Activated naive CD8-positive, alpha-beta T cell treated with anti-CD3 and anti-CD28 coated beads for 36 hours (primary cell): ENCODE measurements at regions not wholly inside any gene's neighbourhood (a gene's known extent, or its start where the extent isn't known, plus 50 kb on each side); places are given as distances from the start of the nearest gene placed in this dataset.

Experiments used
- DNase-seq: peaks from one replicate; pipeline ENCODE4 v3.0.0; 2021
- H3K27ac Mint-ChIP-seq: one replicate; pipeline ENCODE4 v1.8.0; 2022; ENCODE audit warnings: mild to moderate bottlenecking, moderate library complexity, mixed read lengths
- H3K27me3 Mint-ChIP-seq: one replicate; pipeline ENCODE4 v1.8.0; 2022; ENCODE audit warnings: mild to moderate bottlenecking, mixed read lengths
- H3K36me3 Mint-ChIP-seq: one replicate; pipeline ENCODE4 v1.8.0; 2021; ENCODE audit warnings: mild to moderate bottlenecking, mixed read lengths
- H3K4me1 Mint-ChIP-seq: one replicate; pipeline ENCODE4 v1.8.0; 2021; ENCODE audit warnings: mixed read lengths
- H3K4me3 Mint-ChIP-seq: one replicate; pipeline ENCODE4 v1.8.0; 2022; ENCODE audit warnings: mild to moderate bottlenecking, moderate library complexity, mixed read lengths
- H3K9me3 Mint-ChIP-seq: one replicate; pipeline ENCODE4 v1.8.0; 2022; ENCODE audit warnings: mixed read lengths

DNA sequence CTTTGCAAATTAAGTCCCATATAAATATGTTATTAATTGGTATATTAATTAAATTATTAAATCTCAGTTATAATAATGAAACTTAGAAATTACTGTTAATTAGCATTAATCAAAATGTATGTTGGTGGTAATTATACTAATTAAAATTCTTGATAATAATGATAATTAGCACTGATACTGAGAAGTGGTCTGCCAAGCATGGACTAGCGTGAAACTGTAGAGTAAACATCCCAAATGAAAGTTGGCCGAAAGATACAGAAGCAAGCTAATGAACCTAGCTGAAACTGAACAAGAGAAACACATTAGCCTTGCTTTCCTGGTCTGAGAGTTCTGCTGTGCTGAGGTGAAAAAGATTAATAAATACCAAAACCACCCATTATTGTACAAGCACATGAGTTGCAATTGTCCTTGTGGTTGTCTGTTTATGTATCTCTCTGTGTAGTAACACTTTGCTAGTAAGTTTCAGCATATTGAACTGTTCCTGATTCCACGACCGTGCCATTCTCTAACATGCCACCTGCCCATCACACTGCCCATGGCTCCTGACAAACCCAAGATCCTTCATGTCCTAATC, 341.8 kb downstream of the PLPP3 start:
- H3K9me3 Mint-ChIP-seq: peaks cover 2% of the 10 kb centered on the region
- no peaks in the 10 kb centered on the region for H3K27me3 Mint-ChIP-seq
- no peak overlapping the region for H3K27ac Mint-ChIP-seq
- H3K36me3 Mint-ChIP-seq: no peaks in the 10 kb centered on the region
- H3K4me3 Mint-ChIP-seq: no peak overlapping the region
- DNase-seq: no peak
- H3K4me1 Mint-ChIP-seq: no peaks in the 10 kb centered on the region

DNA sequence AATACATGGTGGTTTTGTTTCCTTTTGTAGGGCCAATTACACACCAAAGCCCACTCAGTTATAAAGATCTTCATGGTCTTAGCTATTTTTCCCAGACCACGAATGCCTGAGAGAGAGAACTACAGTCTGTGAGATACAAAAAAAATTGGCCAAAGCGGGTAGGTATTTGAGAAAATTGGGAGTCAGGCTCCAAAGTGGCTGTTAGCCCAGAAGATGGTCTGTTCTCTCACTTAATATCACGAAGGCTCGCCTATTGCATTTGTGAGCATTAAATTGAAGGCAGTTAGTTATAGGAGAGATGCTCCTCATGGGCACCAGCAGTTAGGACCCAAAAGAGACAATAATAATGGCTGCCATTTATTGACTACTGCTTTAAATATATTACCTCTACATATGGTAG, 342.7 kb downstream of the PLPP3 start:
- H3K4me3 Mint-ChIP-seq: no peak overlapping the region
- H3K9me3 Mint-ChIP-seq: peaks cover 2% of the 10 kb centered on the region
- H3K36me3 Mint-ChIP-seq: no peaks in the 10 kb centered on the region
- no peaks in the 10 kb centered on the region for H3K27me3 Mint-ChIP-seq
- H3K27ac Mint-ChIP-seq: no peak overlapping the region
- H3K4me1 Mint-ChIP-seq: no peaks in the 10 kb centered on the region
- no peak for DNase-seq

DNA sequence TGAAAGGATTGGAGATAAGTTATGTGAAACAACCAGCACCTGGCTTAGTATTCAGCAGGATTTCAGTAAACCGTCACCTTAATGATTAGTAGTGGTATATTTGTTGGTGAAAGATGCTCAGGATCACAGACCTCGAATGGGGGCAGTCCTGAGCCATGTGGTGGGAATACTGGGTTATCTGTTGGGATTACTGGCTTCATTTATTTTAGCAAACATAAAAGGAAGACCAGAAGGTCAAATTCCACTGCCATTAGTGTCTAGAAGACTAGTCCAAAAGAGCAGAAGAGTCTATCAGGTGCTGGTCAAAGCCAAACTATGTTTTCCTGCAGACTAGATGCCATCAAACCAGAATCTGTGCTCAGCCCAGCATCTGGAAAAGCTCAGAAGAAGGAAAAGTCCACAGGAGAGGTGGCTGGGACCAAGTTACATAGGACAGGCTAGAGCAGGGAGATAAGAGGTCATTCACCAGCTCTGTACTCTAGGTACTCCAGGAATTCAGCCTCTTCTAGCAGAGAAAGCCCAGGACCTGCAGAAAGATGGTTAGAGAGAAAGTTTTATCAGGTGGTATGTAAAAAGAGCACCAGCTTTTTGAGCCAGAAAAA, 343.4 kb downstream of the PLPP3 start:
- no peak overlapping the region for H3K27ac Mint-ChIP-seq
- no peak for DNase-seq
- H3K4me3 Mint-ChIP-seq: no peak overlapping the region
- no peaks in the 10 kb centered on the region for H3K9me3 Mint-ChIP-seq
- H3K4me1 Mint-ChIP-seq: no peaks in the 10 kb centered on the region
- H3K36me3 Mint-ChIP-seq: no peaks in the 10 kb centered on the region
- no peaks in the 10 kb centered on the region for H3K27me3 Mint-ChIP-seq

DNA sequence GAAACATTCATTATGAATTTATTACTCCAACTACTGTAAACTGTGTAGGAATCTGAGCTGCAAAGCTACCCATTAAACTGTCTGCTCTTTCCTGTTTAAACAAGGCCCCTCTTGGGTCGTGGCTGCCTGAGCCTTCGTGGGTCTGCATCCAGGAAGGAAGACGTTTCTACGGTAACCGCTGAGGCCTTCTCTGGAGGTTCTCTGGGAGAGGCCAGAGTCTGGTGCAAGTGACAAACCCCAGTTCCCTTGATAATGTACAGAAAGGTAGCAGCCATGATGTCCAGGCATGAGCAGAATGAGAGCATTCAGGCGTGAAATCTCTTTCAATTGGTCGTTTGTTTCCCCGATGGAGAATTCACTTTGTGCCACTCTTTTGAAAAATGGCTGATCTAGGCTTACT, 350.2 kb downstream of the PLPP3 start:
- Mint-ChIP-seq H3K36me3 (no peaks in the 10 kb centered on the region), H3K4me1 (no peaks in the 10 kb centered on the region), H3K27ac (no peak overlapping the region), H3K27me3 (no peaks in the 10 kb centered on the region), H3K9me3 (no peaks in the 10 kb centered on the region), H3K4me3 (no peak overlapping the region)
- no peak for DNase-seq

DNA sequence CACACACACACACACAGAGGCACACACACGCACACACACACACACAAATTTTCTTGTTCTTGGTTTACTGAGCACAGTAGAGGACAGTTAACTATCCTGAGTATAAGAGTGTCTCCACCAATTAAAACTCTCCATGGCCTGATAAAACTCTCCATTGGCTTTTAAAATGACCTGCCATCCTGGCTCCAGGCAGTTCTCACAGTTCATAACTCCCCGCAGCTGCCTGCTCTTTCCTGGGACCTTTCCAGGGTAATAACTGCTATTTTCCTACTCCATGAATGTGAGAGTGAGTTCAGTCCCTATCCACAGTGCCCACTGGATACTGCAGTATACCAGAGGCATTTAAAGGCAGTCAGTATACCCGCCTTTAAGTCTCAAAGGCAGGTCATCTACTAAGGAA, 351.5 kb downstream of the PLPP3 start:
- DNase-seq: no peak
- no peaks in the 10 kb centered on the region for H3K4me1 Mint-ChIP-seq
- no peak overlapping the region for H3K4me3 Mint-ChIP-seq
- H3K9me3 Mint-ChIP-seq: no peaks in the 10 kb centered on the region
- no peaks in the 10 kb centered on the region for H3K27me3 Mint-ChIP-seq
- no peak overlapping the region for H3K27ac Mint-ChIP-seq
- H3K36me3 Mint-ChIP-seq: no peaks in the 10 kb centered on the region

DNA sequence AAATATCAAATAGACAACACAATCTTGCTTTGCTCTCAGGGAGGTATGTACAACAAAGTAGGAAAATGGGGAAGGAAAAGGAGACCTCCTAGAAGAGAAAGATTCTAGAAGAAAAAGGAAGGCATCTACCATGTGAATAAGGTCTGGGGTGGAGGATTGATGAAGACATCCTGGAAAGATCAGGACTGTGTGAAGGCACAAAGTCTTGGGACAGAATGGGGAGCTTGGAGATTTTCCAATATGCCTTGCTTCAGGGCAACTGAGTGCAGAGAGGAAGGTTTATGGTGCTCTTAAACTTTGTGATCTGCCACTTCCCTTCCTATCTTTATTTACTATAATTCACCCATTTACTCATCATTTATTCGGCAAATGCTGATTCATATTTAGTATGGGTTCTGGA, 352.0 kb downstream of the PLPP3 start:
- DNase-seq: no peak
- H3K27me3 Mint-ChIP-seq: no peaks in the 10 kb centered on the region
- H3K4me1 Mint-ChIP-seq: no peaks in the 10 kb centered on the region
- H3K27ac Mint-ChIP-seq: no peak overlapping the region
- no peaks in the 10 kb centered on the region for H3K9me3 Mint-ChIP-seq
- H3K36me3 Mint-ChIP-seq: no peaks in the 10 kb centered on the region
- no peak overlapping the region for H3K4me3 Mint-ChIP-seq

DNA sequence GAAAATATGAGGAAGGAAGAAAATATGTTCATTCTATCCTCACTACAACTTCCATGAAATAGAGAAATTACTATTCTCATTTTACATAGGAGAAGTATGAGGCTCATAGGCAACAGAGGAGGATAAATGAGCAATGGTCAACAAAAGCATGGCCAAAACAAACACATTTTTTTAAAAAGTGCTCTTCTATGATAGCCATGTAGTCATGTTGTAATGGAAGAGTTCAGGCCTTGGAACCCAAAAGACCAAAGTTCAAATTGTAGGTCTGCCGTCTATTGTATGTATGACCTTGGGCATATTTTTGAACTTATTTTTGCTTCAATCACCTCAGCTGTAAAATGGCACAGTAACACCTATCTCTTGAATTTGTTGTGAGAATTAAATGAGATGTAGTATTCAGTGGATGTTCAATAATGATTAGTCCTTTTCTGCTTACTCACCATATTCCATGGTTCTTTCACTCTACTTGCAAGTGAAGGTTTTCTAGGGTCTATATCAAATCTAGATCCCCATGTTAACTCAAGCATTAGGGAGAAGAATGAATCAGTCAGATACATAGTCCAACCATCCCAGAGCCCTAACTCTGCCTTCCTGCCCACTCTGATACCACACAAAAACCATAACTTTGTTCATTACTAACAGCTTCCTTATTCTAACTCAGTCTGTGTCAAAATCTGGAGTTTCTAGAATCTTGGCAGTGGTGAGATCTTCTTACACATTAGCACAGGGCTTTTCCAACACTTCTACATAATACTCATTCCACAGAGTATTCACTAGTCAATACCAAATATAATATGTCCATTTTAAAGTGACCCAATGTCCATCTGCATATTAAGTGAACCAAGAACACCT, 353.2 kb downstream of the PLPP3 start:
- Mint-ChIP-seq H3K27ac (no peak overlapping the region), H3K4me1 (no peaks in the 10 kb centered on the region), H3K4me3 (no peak overlapping the region), H3K9me3 (peaks cover 2% of the 10 kb centered on the region), H3K27me3 (no peaks in the 10 kb centered on the region), H3K36me3 (no peaks in the 10 kb centered on the region)
- DNase-seq: no peak

DNA sequence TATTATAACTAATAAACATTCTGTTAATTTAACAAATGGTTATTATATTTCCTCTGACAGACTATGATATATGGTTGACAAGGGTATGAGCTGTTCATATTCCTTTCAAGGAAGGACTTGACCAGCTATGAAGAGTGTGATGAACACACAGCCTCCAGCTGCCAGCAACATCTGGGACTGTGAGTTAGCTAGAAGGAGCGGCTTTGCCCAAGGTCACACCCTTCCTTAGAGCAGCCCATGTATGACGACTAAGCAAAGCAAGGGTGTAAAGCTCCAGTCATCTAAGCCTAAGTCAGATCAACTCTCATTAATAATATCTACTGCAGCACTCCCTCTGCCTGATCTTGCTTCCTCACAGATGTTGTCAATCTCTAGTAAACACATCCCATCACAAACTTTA, 355.4 kb downstream of the PLPP3 start:
- peaks cover 2% of the 10 kb centered on the region for H3K9me3 Mint-ChIP-seq
- no peaks in the 10 kb centered on the region for H3K4me1 Mint-ChIP-seq
- H3K36me3 Mint-ChIP-seq: no peaks in the 10 kb centered on the region
- no peak for DNase-seq
- no peak overlapping the region for H3K27ac Mint-ChIP-seq
- H3K27me3 Mint-ChIP-seq: no peaks in the 10 kb centered on the region
- no peak overlapping the region for H3K4me3 Mint-ChIP-seq

DNA sequence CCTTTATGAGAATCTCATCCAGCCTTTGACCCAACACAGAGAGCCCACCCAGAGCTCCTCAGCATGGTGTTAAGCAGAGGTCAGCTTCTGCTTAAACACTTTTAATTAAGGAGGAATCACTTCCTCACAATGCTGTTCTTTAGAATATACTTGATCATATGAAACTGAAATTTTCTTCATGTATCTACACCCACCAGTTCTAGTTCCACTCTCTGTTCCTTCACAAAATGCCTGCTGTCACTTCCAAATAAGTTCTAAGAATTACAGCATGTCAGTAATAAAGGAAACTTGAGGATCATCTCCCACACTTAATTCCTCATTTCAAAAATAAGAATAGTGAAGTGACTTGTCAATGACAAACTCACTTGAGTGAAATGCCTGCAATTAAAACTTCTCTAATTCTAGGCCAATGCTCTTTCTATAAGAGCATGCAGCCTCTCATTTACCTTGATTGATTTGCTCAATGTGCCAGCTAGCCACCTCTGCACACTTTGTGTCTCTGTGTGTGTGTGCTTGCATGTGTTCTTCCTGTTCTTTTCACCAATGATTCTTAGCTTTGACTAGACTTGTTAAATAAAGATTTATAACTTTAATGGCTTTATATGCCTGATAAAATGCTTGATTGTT, 356.3 kb downstream of the PLPP3 start:
- Mint-ChIP-seq H3K4me3 (no peak overlapping the region), H3K27me3 (no peaks in the 10 kb centered on the region), H3K36me3 (no peaks in the 10 kb centered on the region), H3K27ac (no peak overlapping the region), H3K9me3 (peaks cover 2% of the 10 kb centered on the region), H3K4me1 (no peaks in the 10 kb centered on the region)
- DNase-seq: no peak

DNA sequence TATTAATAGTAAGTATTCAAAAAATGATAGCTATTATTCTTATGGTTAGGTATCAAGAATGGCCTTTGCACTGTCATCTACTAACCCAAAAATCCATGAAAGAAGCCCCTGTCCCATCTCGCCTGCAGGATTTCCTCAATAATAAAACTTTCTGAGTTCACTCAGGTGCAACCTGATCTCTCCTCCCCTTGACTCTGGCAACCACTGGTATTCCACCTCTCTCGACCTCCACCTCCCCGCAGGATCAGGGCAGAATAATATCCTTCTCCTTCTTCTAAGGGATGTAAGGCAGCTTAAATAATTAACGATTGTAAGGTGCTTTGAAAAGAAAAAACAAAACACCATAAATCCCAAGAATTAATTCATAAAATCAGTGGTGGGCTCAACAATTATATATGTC, 359.3 kb downstream of the PLPP3 start:
- peaks cover 2% of the 10 kb centered on the region for H3K9me3 Mint-ChIP-seq

DNA sequence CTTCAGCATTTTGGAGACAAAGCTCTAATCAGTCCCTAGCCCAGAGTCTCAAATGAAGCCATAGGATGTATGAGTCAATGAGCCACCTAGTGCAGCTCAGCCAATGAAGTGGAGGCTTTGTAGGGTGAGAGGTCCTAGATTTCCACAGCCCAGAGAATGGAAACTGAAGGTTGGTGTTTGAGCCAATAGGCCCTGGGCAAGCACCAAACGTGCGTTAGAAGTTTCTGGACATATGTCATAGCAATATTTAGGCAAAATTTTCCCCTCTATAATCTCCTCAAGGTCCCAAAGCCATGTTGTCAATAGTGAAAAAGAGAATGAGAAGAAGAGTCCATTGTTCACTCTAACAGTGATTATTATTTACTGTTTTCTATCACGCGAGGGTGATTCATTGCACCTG, 361.3 kb downstream of the PLPP3 start:
- no peaks in the 10 kb centered on the region for H3K4me1 Mint-ChIP-seq
- no peaks in the 10 kb centered on the region for H3K27me3 Mint-ChIP-seq
- H3K27ac Mint-ChIP-seq: no peak overlapping the region
- no peak overlapping the region for H3K4me3 Mint-ChIP-seq
- H3K9me3 Mint-ChIP-seq: peaks cover 2% of the 10 kb centered on the region
- DNase-seq: no peak
- no peaks in the 10 kb centered on the region for H3K36me3 Mint-ChIP-seq

More for the DNA sequence above, 359.3 kb downstream of the PLPP3 start:
- Mint-ChIP-seq H3K4me3 (no peak overlapping the region), H3K4me1 (no peaks in the 10 kb centered on the region), H3K27ac (no peak overlapping the region), H3K27me3 (no peaks in the 10 kb centered on the region), H3K36me3 (no peaks in the 10 kb centered on the region)
- DNase-seq: no peak

DNA sequence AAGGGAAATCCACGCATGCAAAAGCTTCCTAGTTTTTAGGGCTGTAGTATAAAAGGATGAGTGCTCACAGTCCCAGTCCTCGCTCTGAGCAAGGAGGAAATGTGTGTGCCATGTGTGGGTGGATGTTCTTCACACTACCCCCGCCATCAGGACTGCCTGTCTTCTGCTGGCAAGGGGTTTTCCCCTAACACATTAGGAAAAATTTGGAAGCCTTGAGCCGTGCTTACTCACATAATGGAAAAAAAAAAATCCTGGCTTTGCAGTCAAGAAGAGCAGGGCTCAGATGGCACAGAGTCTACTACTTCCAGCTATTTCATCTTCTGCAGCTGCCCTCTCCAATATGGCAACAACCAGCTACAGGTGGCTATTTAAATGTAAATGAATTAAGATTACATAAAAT, 363.1 kb downstream of the PLPP3 start:
- Mint-ChIP-seq H3K4me1 (no peaks in the 10 kb centered on the region), H3K27ac (no peak overlapping the region), H3K9me3 (no peaks in the 10 kb centered on the region), H3K4me3 (no peak overlapping the region), H3K36me3 (no peaks in the 10 kb centered on the region), H3K27me3 (no peaks in the 10 kb centered on the region)
- no peak for DNase-seq

DNA sequence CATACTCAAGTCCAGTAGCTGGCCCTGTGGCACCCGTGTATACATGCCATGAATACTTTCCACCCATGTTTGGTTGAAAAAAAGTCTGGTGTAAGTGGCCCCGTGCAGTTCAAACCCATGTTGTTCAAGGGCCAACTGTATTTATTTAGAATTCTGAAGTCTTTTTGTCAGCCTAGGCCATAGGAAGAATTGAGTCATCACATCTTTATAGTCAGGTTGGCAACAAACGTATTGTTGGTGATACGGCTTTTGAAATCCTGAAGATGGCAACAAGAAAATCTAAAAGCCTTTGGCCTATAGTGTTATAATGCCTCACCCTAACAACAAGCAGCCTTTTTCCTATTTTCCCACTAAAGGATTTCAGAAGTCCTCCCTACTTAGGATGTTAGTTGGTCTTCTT, 363.6 kb downstream of the PLPP3 start:
- Mint-ChIP-seq H3K36me3 (no peaks in the 10 kb centered on the region), H3K9me3 (no peaks in the 10 kb centered on the region), H3K27me3 (no peaks in the 10 kb centered on the region)

DNA sequence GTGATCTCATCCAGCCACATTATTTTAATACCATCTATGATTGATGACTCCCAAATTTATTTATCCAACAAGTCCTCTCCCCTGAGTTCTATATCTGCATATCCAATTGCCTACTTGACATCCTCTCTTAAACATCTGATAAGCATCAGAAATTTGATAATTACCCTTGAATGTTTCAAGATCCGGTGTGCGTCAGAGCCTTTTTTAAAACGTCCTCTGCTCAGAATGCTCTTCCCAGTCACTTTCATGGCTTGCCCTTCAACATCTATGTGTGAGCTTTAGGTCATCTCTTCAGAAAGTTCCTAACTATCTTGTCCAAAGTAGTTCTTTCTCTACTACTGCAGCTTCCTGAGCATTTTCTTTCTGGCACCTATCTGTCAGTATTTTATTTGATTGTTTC, 364.3 kb downstream of the PLPP3 start:
- Mint-ChIP-seq H3K27ac (no peak overlapping the region), H3K4me3 (no peak overlapping the region), H3K27me3 (no peaks in the 10 kb centered on the region), H3K9me3 (no peaks in the 10 kb centered on the region), H3K4me1 (no peaks in the 10 kb centered on the region), H3K36me3 (no peaks in the 10 kb centered on the region)
- DNase-seq: no peak

More for the DNA sequence above, 363.6 kb downstream of the PLPP3 start:
- H3K4me1 Mint-ChIP-seq: no peaks in the 10 kb centered on the region
- no peak overlapping the region for H3K4me3 Mint-ChIP-seq
- no peak for DNase-seq
- H3K27ac Mint-ChIP-seq: no peak overlapping the region

DNA sequence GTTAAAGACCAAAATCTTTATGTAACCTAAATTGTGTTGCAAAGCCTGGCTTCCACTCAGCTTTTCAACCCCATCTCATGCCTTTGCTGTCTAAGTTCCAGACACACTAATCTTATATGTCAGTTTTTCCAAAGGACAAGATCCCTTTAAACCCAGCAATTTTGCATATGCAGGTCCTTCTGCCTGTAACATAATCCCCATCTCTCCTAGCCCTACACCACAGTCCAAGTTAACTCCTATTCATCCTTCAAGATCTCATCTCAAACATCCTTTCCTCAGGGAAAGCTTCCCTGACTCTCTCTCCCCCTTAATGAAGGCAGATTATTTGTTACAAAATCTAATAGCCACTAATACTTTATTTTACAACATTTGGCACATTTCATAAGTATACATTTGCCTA, 366.3 kb downstream of the PLPP3 start:
- Mint-ChIP-seq H3K4me3 (no peak overlapping the region), H3K27me3 (no peaks in the 10 kb centered on the region), H3K4me1 (no peaks in the 10 kb centered on the region), H3K27ac (no peak overlapping the region), H3K36me3 (no peaks in the 10 kb centered on the region), H3K9me3 (no peaks in the 10 kb centered on the region)
- DNase-seq: no peak
